CD4-positive, CD25-positive, alpha-beta regulatory T cell (primary cell): ENCODE measurements at regions not wholly inside any gene's neighbourhood (a gene's known extent, or its start where the extent isn't known, plus 50 kb on each side); places are given as distances from the start of the nearest gene placed in this dataset.

ENCODE experiments used
- ATAC-seq, 2 donors: fragments of 150-1000 bp; cut with Tn5 transposase; one replicate each; pipeline ENCODE4 v1.10.0; 2021; ENCODE audit warnings: low read depth in 2 of 2, moderate number of reproducible peaks in 2 of 2, moderate library complexity in 1 of 2
- DNase-seq, 3 donors: peaks; one replicate each; pipeline versions ENCODE4 v3.0.0 to v3.0.0-alpha.2; 2012 to 2022; ENCODE audit warnings: mixed read lengths in 1 of 3
- H3K27ac ChIP-seq: one replicate; pipeline ENCODE4 v1.7.0; 2013; ENCODE audit warnings: mild to moderate bottlenecking, low read length; ENCODE audit not compliant: insufficient read depth, poor library complexity, severe bottlenecking
- H3K27me3 ChIP-seq: one replicate; pipeline ENCODE4 v1.7.0; 2013; ENCODE audit warnings: low read length; ENCODE audit not compliant: control insufficient read depth, insufficient read depth
- H3K36me3 ChIP-seq: one replicate; pipeline ENCODE4 v1.7.0; 2013; ENCODE audit warnings: mild to moderate bottlenecking, low read length, moderate library complexity; ENCODE audit not compliant: control insufficient read depth, insufficient read depth
- H3K4me1 ChIP-seq: 2 replicates; pipeline ENCODE4 v1.7.0; 2013; ENCODE audit warnings: mild to moderate bottlenecking, low read length; ENCODE audit not compliant: insufficient read depth, control insufficient read depth, poor library complexity, severe bottlenecking
- H3K4me3 ChIP-seq: one replicate; pipeline ENCODE4 v1.7.0; 2013; ENCODE audit warnings: low read depth, mild to moderate bottlenecking, low read length, moderate library complexity
- H3K9me3 ChIP-seq, 2 experiments: 1 replicate in 1 of 2; 2 replicates in 1 of 2; pipeline ENCODE4 v1.7.0; 2013; ENCODE audit warnings: low read length in 2 of 2, mild to moderate bottlenecking in 1 of 2, moderate library complexity in 1 of 2; ENCODE audit not compliant: control insufficient read depth in 2 of 2
- H3K27ac Mint-ChIP-seq, 3 donors: one replicate each; pipeline ENCODE4 v1.8.0; 2020 to 2022; ENCODE audit warnings: mild to moderate bottlenecking in 3 of 3, mixed read lengths in 3 of 3, moderate library complexity in 2 of 3
- H3K27me3 Mint-ChIP-seq: one replicate; pipeline ENCODE4 v1.8.0; 2022; ENCODE audit warnings: mild to moderate bottlenecking, mixed read lengths
- H3K36me3 Mint-ChIP-seq: one replicate; pipeline ENCODE4 v1.8.0; 2020; ENCODE audit warnings: mixed read lengths
- H3K4me1 Mint-ChIP-seq, 4 donors: one replicate each; pipeline ENCODE4 v1.8.0; 2020 to 2022; ENCODE audit warnings: mixed read lengths in 4 of 4, mild to moderate bottlenecking in 1 of 4
- H3K4me3 Mint-ChIP-seq, 4 donors: one replicate each; pipeline ENCODE4 v1.8.0; 2020 to 2022; ENCODE audit warnings: mild to moderate bottlenecking in 4 of 4, mixed read lengths in 4 of 4, moderate library complexity in 3 of 4
- H3K9me3 Mint-ChIP-seq, 7 donors: one replicate each; pipeline ENCODE4 v1.8.0; 2020 to 2022; ENCODE audit warnings: mixed read lengths in 7 of 7, mild to moderate bottlenecking in 3 of 7, moderate library complexity in 2 of 7

- no peak overlapping the region for H3K4me3 ChIP-seq
- H3K9me3 ChIP-seq: no peaks in the 10 kb centered on the region
- peaks cover 0 to 3% (median 0%) of the 10 kb centered on the region in 7 donors for H3K9me3 Mint-ChIP-seq
- DNase-seq (no peak), ATAC-seq (no peak)
- H3K36me3 Mint-ChIP-seq: no peaks in the 10 kb centered on the region
- H3K4me1 ChIP-seq: no peaks in the 10 kb centered on the region
- H3K27me3 ChIP-seq: no peaks in the 10 kb centered on the region
- no peak overlapping the region for H3K27ac ChIP-seq
- no peak overlapping the region for H3K4me3 Mint-ChIP-seq
- no peaks in the 10 kb centered on the region for H3K36me3 ChIP-seq
- H3K27me3 Mint-ChIP-seq: no peaks in the 10 kb centered on the region
- H3K4me1 Mint-ChIP-seq: no peaks in the 10 kb centered on the region
- H3K27ac Mint-ChIP-seq: no peak overlapping the region
These were observed 163.7 kb upstream of the NTM start for GRCh38 chr11:131206671-131207070.

- H3K27ac ChIP-seq: no peak overlapping the region
- ATAC-seq (no peak), DNase-seq (no peak)
- no peaks in the 10 kb centered on the region for H3K27me3 ChIP-seq
- Mint-ChIP-seq H3K36me3 (no peaks in the 10 kb centered on the region), H3K27ac (no peak overlapping the region), H3K4me1 (no peaks in the 10 kb centered on the region), H3K4me3 (no peak overlapping the region), H3K9me3 (peaks cover 0 to 3% (median 0%) of the 10 kb centered on the region in 7 donors), H3K27me3 (no peaks in the 10 kb centered on the region)
- H3K4me1 ChIP-seq: no peaks in the 10 kb centered on the region
- H3K9me3 ChIP-seq: no peaks in the 10 kb centered on the region
- H3K36me3 ChIP-seq: no peaks in the 10 kb centered on the region
- no peak overlapping the region for H3K4me3 ChIP-seq
These were observed 162.5 kb upstream of the NTM start for GRCh38 chr11:131207901-131208300.

- ATAC-seq: no peak
- no peak overlapping the region for H3K4me3 Mint-ChIP-seq
These were observed 152.8 kb upstream of the NTM start for GRCh38 chr11:131217313-131218310.

GRCh38 chr11:131218542-131218941 lies 151.9 kb upstream of the NTM start:
- Histone ChIP-seq H3K27ac (no peak overlapping the region), H3K36me3 (no peaks in the 10 kb centered on the region), H3K4me1 (no peaks in the 10 kb centered on the region), H3K4me3 (no peak overlapping the region), H3K27me3 (no peaks in the 10 kb centered on the region), H3K9me3 (no peaks in the 10 kb centered on the region)
- Mint-ChIP-seq H3K27me3 (no peaks in the 10 kb centered on the region), H3K4me3 (no peak overlapping the region), H3K4me1 (peaks cover 0 to 3% (median 0%) of the 10 kb centered on the region in 4 donors), H3K9me3 (peaks cover 0 to 8% (median 4%) of the 10 kb centered on the region in 7 donors), H3K36me3 (no peaks in the 10 kb centered on the region), H3K27ac (no peak overlapping the region)
- ATAC-seq: no peak
- no peak for DNase-seq

More at GRCh38 chr11:131217313-131218310, 152.8 kb upstream of the NTM start:
- Mint-ChIP-seq H3K27me3 (no peaks in the 10 kb centered on the region), H3K4me1 (peaks cover 0 to 3% (median 0%) of the 10 kb centered on the region in 4 donors), H3K27ac (no peak overlapping the region), H3K36me3 (no peaks in the 10 kb centered on the region), H3K9me3 (peaks cover 0 to 8% (median 4%) of the 10 kb centered on the region in 7 donors)
- H3K27me3 ChIP-seq: no peaks in the 10 kb centered on the region
- no peak for DNase-seq
- H3K4me1 ChIP-seq: no peaks in the 10 kb centered on the region
- no peaks in the 10 kb centered on the region for H3K9me3 ChIP-seq
- no peak overlapping the region for H3K4me3 ChIP-seq
- H3K36me3 ChIP-seq: no peaks in the 10 kb centered on the region
- no peak overlapping the region for H3K27ac ChIP-seq

GRCh38 chr11:131219646-131220045 lies 150.8 kb upstream of the NTM start:
- H3K36me3 ChIP-seq: no peaks in the 10 kb centered on the region
- H3K9me3 Mint-ChIP-seq: peaks cover 0 to 8% (median 3%) of the 10 kb centered on the region in 7 donors
- no peak overlapping the region for H3K4me3 ChIP-seq
- DNase-seq: no peak
- H3K4me3 Mint-ChIP-seq: no peak overlapping the region
- no peak overlapping the region for H3K27ac Mint-ChIP-seq
- no peaks in the 10 kb centered on the region for H3K27me3 ChIP-seq
- H3K27ac ChIP-seq: no peak overlapping the region
- H3K36me3 Mint-ChIP-seq: no peaks in the 10 kb centered on the region
- peaks cover 0 to 3% (median 0%) of the 10 kb centered on the region in 4 donors for H3K4me1 Mint-ChIP-seq
- H3K27me3 Mint-ChIP-seq: no peaks in the 10 kb centered on the region
- H3K9me3 ChIP-seq: no peaks in the 10 kb centered on the region
- no peak for ATAC-seq
- H3K4me1 ChIP-seq: no peaks in the 10 kb centered on the region

- no peaks in the 10 kb centered on the region for H3K9me3 ChIP-seq
- no peaks in the 10 kb centered on the region for H3K27me3 Mint-ChIP-seq
- no peak overlapping the region for H3K27ac Mint-ChIP-seq
- H3K36me3 ChIP-seq: no peaks in the 10 kb centered on the region
- no peak for DNase-seq
- H3K4me3 ChIP-seq: no peak overlapping the region
- H3K9me3 Mint-ChIP-seq: peaks cover 0 to 7% (median 3%) of the 10 kb centered on the region in 7 donors
- no peaks in the 10 kb centered on the region for H3K4me1 ChIP-seq
- H3K4me1 Mint-ChIP-seq: peaks cover 0 to 3% (median 0%) of the 10 kb centered on the region in 4 donors
- ATAC-seq: no peak
- H3K4me3 Mint-ChIP-seq: no peak overlapping the region
- H3K27me3 ChIP-seq: no peaks in the 10 kb centered on the region
- H3K27ac ChIP-seq: no peak overlapping the region
- H3K36me3 Mint-ChIP-seq: no peaks in the 10 kb centered on the region
These were observed 147.0 kb upstream of the NTM start for GRCh38 chr11:131223198-131223991.

- Histone ChIP-seq H3K4me1 (no peaks in the 10 kb centered on the region), H3K9me3 (no peaks in the 10 kb centered on the region), H3K4me3 (no peak overlapping the region), H3K27me3 (no peaks in the 10 kb centered on the region), H3K27ac (no peak overlapping the region), H3K36me3 (no peaks in the 10 kb centered on the region)
- Mint-ChIP-seq H3K27ac (no peak overlapping the region), H3K4me3 (no peak overlapping the region), H3K27me3 (no peaks in the 10 kb centered on the region), H3K4me1 (no peaks in the 10 kb centered on the region), H3K36me3 (no peaks in the 10 kb centered on the region), H3K9me3 (peaks cover 0 to 4% (median 3%) of the 10 kb centered on the region in 7 donors)
- DNase-seq (no peak), ATAC-seq (no peak)
These were observed 142.0 kb upstream of the NTM start for GRCh38 chr11:131228378-131228777.
